ENCODE measurements at regions not wholly inside any gene's neighbourhood (a gene's known extent, or its start where the extent isn't known, plus 50 kb on each side); places are given as distances from the start of the nearest gene placed in this dataset.

GRCh38 chr2:78654941-78655340, 370.6 kb upstream of the REG3G start:
- TF ChIP-seq CTCF (IDR thresholded peaks at IDR 0.05), result no peak
- no peak for TF ChIP-seq POLR2AphosphoS5 (IDR thresholded peaks at IDR 0.05)
- TF ChIP-seq EP300 (IDR thresholded peaks at IDR 0.05; ENCODE audit: low read depth), result no peak
- no peak for TF ChIP-seq POLR2A (IDR thresholded peaks at IDR 0.05)

All from transverse colon (tissue), 4 donors.